GM12878 (cell line): ENCODE measurements at regions not wholly inside any gene's neighbourhood (a gene's known extent, or its start where the extent isn't known, plus 50 kb on each side); places are given as distances from the start of the nearest gene placed in this dataset.

Experiments used
- CBX5 ChIP-seq: sonication (generic); IDR thresholded peaks from 2 replicates; pipeline ENCODE4 v1.6.1; 2016; ENCODE audit warnings: low read depth, moderate library complexity, mild to moderate bottlenecking, inconsistent platforms
- ETV6 ChIP-seq, 2 experiments: fragments of 450-650 bp in 1 of 2; IDR thresholded peaks in 1 of 2; conservative IDR thresholded peaks in 1 of 2; 2 replicates each; pipeline ENCODE4 v1.6.1; 2014; ENCODE audit warnings: antibody characterized with exemption in 1 of 2, borderline replicate concordance in 1 of 2, low read depth in 1 of 2, mild to moderate bottlenecking in 1 of 2, moderate library complexity in 1 of 2
- FOS ChIP-seq: IDR thresholded peaks from 3 replicates; pipeline ENCODE4 v1.6.1; 2011; ENCODE audit warnings: borderline replicate concordance; ENCODE audit not compliant: insufficient read length; ENCODE audit errors: extremely low read depth
- HCFC1 ChIP-seq: fragments of 150-350 bp; IDR thresholded peaks from 2 replicates; pipeline ENCODE4 v1.6.1; 2014; ENCODE audit warnings: low read length
- JUND ChIP-seq: IDR thresholded peaks from 2 replicates; pipeline ENCODE4 v1.6.1; 2012; ENCODE audit warnings: low read depth, mild to moderate bottlenecking, low read length, improper control_type of control experiment, moderate library complexity
- KDM1A ChIP-seq: fragments of 200-600 bp; sonication (generic); IDR thresholded peaks from 2 replicates; pipeline ENCODE4 v1.6.1; 2016; ENCODE audit warnings: borderline replicate concordance
- POLR2AphosphoS5 ChIP-seq: IDR thresholded peaks from 2 replicates; pipeline ENCODE4 v1.6.1; 2011; ENCODE audit warnings: mild to moderate bottlenecking, low read length, inconsistent platforms
- SRF ChIP-seq, 2 experiments: IDR thresholded peaks; 2 replicates each; pipeline ENCODE4 v1.6.1; 2011; ENCODE audit warnings: low read depth in 2 of 2, low read length in 2 of 2, mild to moderate bottlenecking in 1 of 2, moderate library complexity in 1 of 2

- no peak for TF ChIP-seq SRF (IDR thresholded peaks at IDR 0.05; ENCODE audit: low read depth in 2 of 2, low read length in 2 of 2)
- TF ChIP-seq CBX5: no peak
- TF ChIP-seq ETV6 (conservative IDR thresholded peaks at IDR 0.05 in 1 of 2, IDR thresholded peaks at IDR 0.05 in 1 of 2; ENCODE audit: borderline replicate concordance in 1 of 2, low read depth in 1 of 2): no peak
- no peak for TF ChIP-seq FOS
- no peak for TF ChIP-seq KDM1A
- no peak for TF ChIP-seq HCFC1
- TF ChIP-seq POLR2AphosphoS5: no peak
- no peak for TF ChIP-seq JUND
Measured at GRCh38 chr5:145198525-145199260, 636.4 kb downstream of the PRELID2 start.
